HEK293T (cell line): ENCODE measurements at regions not wholly inside any gene's neighbourhood (a gene's known extent, or its start where the extent isn't known, plus 50 kb on each side); places are given as distances from the start of the nearest gene placed in this dataset.

Experiments
- SUZ12 ChIP-seq: fragments of 450-650 bp; IDR thresholded peaks from 2 replicates; pipeline ENCODE4 v1.6.1; 2016; ENCODE audit warnings: mild to moderate bottlenecking
- ZNF384 ChIP-seq: fragments of 450-650 bp; IDR thresholded peaks from 2 replicates; pipeline ENCODE4 v1.6.1; 2016

DNA sequence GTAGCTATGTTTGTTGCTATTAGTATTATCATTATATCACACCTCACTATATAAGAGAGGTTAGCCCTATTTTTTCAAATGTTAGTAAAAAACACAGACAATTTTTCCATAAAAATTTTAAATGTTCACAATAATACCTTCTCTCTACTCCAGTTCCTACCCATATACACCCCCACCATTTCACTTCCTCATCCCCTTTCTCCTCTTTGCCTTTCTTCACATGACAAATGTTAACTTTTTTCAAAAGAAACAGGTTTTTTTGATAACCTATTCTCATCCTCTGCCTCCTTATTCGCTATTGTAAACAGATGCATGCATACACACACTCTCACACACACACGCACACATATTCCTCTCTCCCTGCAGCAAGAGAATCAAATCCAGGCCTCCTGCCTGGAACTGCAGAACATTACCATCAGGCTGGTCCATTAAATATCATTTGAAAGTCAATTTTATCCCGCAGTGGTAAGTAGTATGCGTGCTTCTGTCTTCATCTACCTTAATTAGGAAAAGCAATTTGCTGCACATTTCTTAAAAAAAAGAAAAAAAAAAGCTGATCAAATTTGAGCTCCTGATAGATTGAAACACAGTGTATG, 55.5 kb downstream of the MID1IP1 start:
- TF ChIP-seq ZNF384 (no peak), SUZ12 (no peak)
